ENCODE measurements at regions not wholly inside any gene's neighbourhood (a gene's known extent, or its start where the extent isn't known, plus 50 kb on each side); places are given as distances from the start of the nearest gene placed in this dataset.
A peak's percentile ranks its signal among the peaks of the same experiment; 100 is the strongest.

- no peaks in the 10 kb centered on the region for H3K27me3 ChIP-seq (ENCODE audit: control insufficient read depth in 1 of 2, insufficient read depth in 2 of 2, low read length in 2 of 2)
- H3K4me1 ChIP-seq (ENCODE audit: insufficient read depth, low read length), result peaks cover 84% of the 10 kb centered on the region
- no peak overlapping the region for H2AFZ ChIP-seq (ENCODE audit: low read length)
- peak overlapping the region; percentile 82 for H3K4me2 ChIP-seq (ENCODE audit: low read depth, low read length)
- intact Hi-C loops (cut with micrococcal nuclease; ENCODE audit: unreplicated experiment) (no loop called here), in situ Hi-C loops (cut with HindIII; ENCODE audit: extremely low pct_ligation_motif_present, low pct_unique_long_range_greater_than_20kb) (no loop called here)
- H4K20me1 ChIP-seq (ENCODE audit: insufficient read depth, low read length), result no peaks in the 10 kb centered on the region
- peak; percentile 20 for DNase-seq (ENCODE audit: low spot score)
- H3K36me3 ChIP-seq (replicated peaks in 1 of 2; ENCODE audit: control insufficient read depth in 1 of 2, insufficient read depth in 2 of 2, low read length in 2 of 2), result no peaks in the 10 kb centered on the region
- 0 out of 2 replicates have a peak overlapping the region, but pooled peaks have one; percentile 23 for H3K9ac ChIP-seq (ENCODE audit: insufficient read depth, low read depth, low read length)
- H3K79me2 ChIP-seq (ENCODE audit: insufficient read depth, low read length), result no peaks in the 10 kb centered on the region
- ATAC-seq, result peak; percentile 75
- no TSS peak for BruUV-seq (replicated peaks)
- peak overlapping the region; percentile 49 for H3K27ac ChIP-seq (ENCODE audit: extremely low read length, insufficient read depth, low read length)
- FAIRE-seq, result peak; percentile 57
- no peaks in the 10 kb centered on the region for H3K9me3 ChIP-seq (ENCODE audit: low read length)
- CTCF ChIA-PET (ENCODE audit: low intra/inter-chr PET ratio, low total read pairs), result no interaction called here
- WGBS (ENCODE audit: low lambda C conversion rate), result 13% methylated on average over 4 of the region's 4 CpGs
- peak overlapping the region in 2 of 3 experiments; percentile 5 to 32; a peak in 1 of 6 replicates for H3K4me3 ChIP-seq (replicated peaks in 1 of 3; ENCODE audit: insufficient read depth in 1 of 3, low read depth in 2 of 3, low read length in 3 of 3)
- POLR2A ChIA-PET, result interaction anchor here (1.0 to 2.5 kb wide), 4 partner anchors 11 to 65 kb away, joined by 4 to 16 read pairs (median 12); partner anchors contain the start of gene KDM7A
- TF ChIP-seq ZNF670 (CRISPR knock-in tag; IDR thresholded peaks at IDR 0.05; ENCODE audit: borderline replicate concordance), result 0 out of 2 replicates have a peak, but pooled peaks have one; percentile 24
- no peak for TF ChIP-seq ZNF138 (CRISPR knock-in tag; IDR thresholded peaks at IDR 0.05; ENCODE audit: low read depth)
- no peak for TF ChIP-seq ZNF205 (CRISPR knock-in tag; IDR thresholded peaks at IDR 0.05)
- no peak for TF ChIP-seq SMC3 (IDR thresholded peaks at IDR 0.05; ENCODE audit: low read length)
- TF ChIP-seq PRMT3 (CRISPR knock-in tag; IDR thresholded peaks at IDR 0.05; ENCODE audit: borderline replicate concordance, low read depth), result no peak
- 0 out of 2 replicates have a peak, but pooled peaks have one; percentile 15 for TF ChIP-seq ZFY (CRISPR knock-in tag; IDR thresholded peaks at IDR 0.05)
- TF ChIP-seq RARA (CRISPR knock-in tag; IDR thresholded peaks at IDR 0.05), result peak; percentile 4; the same call in 1 of the 2 replicates
- 0 out of 2 replicates have a peak, but pooled peaks have one; percentile 26 for TF ChIP-seq TBX2 (CRISPR knock-in tag; IDR thresholded peaks at IDR 0.05; ENCODE audit: borderline replicate concordance)
- TF ChIP-seq HNF4G (IDR thresholded peaks at IDR 0.05; ENCODE audit: borderline replicate concordance, low read depth, low read length), result 0 out of 2 replicates have a peak, but pooled peaks have one; percentile 27
- TF ChIP-seq HNF4G (CRISPR knock-in tag; IDR thresholded peaks at IDR 0.05; ENCODE audit: borderline replicate concordance, low read depth), result no peak
- TF ChIP-seq SYNCRIP (IDR thresholded peaks at IDR 0.05; ENCODE audit: insufficient read depth, low read depth, low read length), result no peak
- TF ChIP-seq HDAC1 (CRISPR knock-in tag; IDR thresholded peaks at IDR 0.05), result 0 out of 2 replicates have a peak, but pooled peaks have one; percentile 16
- TF ChIP-seq ZNF263 (CRISPR knock-in tag; IDR thresholded peaks at IDR 0.05), result peak; percentile 93
- peak; percentile 32; the same call in 1 of the 2 replicates for TF ChIP-seq PHF21A (CRISPR knock-in tag; IDR thresholded peaks at IDR 0.05)
- 0 out of 2 replicates have a peak, but pooled peaks have one; percentile 26 for TF ChIP-seq RXRB (CRISPR knock-in tag; IDR thresholded peaks at IDR 0.05; ENCODE audit: borderline replicate concordance)
- no peak for TF ChIP-seq MATR3 (CRISPR knock-in tag; IDR thresholded peaks at IDR 0.05)
- 0 out of 2 replicates have a peak, but pooled peaks have one; percentile 29 for TF ChIP-seq ZNF878 (CRISPR knock-in tag; IDR thresholded peaks at IDR 0.05)
- peak; percentile 61 for TF ChIP-seq HNF4A (CRISPR knock-in tag; IDR thresholded peaks at IDR 0.05)
These were observed 65.6 kb upstream of the KDM7A start for GRCh38 chr7:140242057-140243031.

Data from HepG2 (cell line).